ENCODE measurements at regions not wholly inside any gene's neighbourhood (a gene's known extent, or its start where the extent isn't known, plus 50 kb on each side); places are given as distances from the start of the nearest gene placed in this dataset.

GRCh38 chr7:25807086-25807611 lies 344.8 kb upstream of the NFE2L3 start:
- no peak for TF ChIP-seq CTCF (IDR thresholded peaks at IDR 0.05 in 2 of 3, conservative IDR thresholded peaks at IDR 0.05 in 1 of 3; ENCODE audit: borderline replicate concordance in 1 of 3, insufficient read depth in 1 of 3, low read depth in 2 of 3, low read length in 2 of 3)
- no peak for TF ChIP-seq EZH2 (IDR thresholded peaks at IDR 0.05)
- TF ChIP-seq SIN3A (IDR thresholded peaks at IDR 0.05; ENCODE audit: low read depth): no peak
- TF ChIP-seq POLR2A (IDR thresholded peaks at IDR 0.05; ENCODE audit: borderline replicate concordance, extremely low read depth, insufficient read depth, insufficient read length): no peak
- no peak for TF ChIP-seq ATF3 (IDR thresholded peaks at IDR 0.05)
- TF ChIP-seq POLR2AphosphoS5 (IDR thresholded peaks at IDR 0.05; ENCODE audit: low read depth, low read length): no peak
- no peak for TF ChIP-seq JUND (IDR thresholded peaks at IDR 0.05)
- no peak for TF ChIP-seq EGR1 (IDR thresholded peaks at IDR 0.05; ENCODE audit: low read depth)

All from HCT116 (cell line).